AG04450 (cell line): ENCODE measurements at regions not wholly inside any gene's neighbourhood (a gene's known extent, or its start where the extent isn't known, plus 50 kb on each side); places are given as distances from the start of the nearest gene placed in this dataset.

ENCODE experiments used
- CTCF ChIA-PET: fragments of 300-600, 350-600 bp; formaldehyde crosslinking; extraction: SDS; loops from one replicate; lab custom pipeline; 2022; ENCODE audit warnings: antibody characterized with exemption, inconsistent platforms; lab: Charles Lee
- POLR2A ChIA-PET: fragments of 350-600 bp; formaldehyde crosslinking; extraction: SDS; loops from one replicate; lab custom pipeline; 2021; ENCODE audit warnings: antibody characterized with exemption, inconsistent platforms; lab: Yijun Ruan, JAX
- DNase-seq: peaks from one replicate; pipeline ENCODE4 v3.0.0-alpha.2; 2011; ENCODE audit warnings: low read depth, low spot score
- H3K27ac ChIP-seq: one replicate; pipeline ENCODE4 v1.5.1; 2012; ENCODE audit warnings: low read depth, low read length, control low read depth
- H3K27me3 ChIP-seq: one replicate; pipeline ENCODE4 v1.6.0; 2012; ENCODE audit warnings: low read length; ENCODE audit not compliant: control insufficient read depth, insufficient read depth
- H3K4me3 ChIP-seq: 2 replicates; pipeline ENCODE4 v1.5.1; 2011; ENCODE audit warnings: mild to moderate bottlenecking, low read depth, low read length, control low read depth
- H3K9me3 ChIP-seq: 2 replicates; pipeline ENCODE4 v1.5.1; 2012; ENCODE audit warnings: low read length; ENCODE audit not compliant: control insufficient read depth, insufficient read depth
- TF ChIP-seq, protein P1 (sequence below): IDR thresholded peaks from 2 replicates; pipeline ENCODE4 v1.5.1; 2011; ENCODE audit warnings: low read depth, low read length, control low read depth, inconsistent platforms

DNA sequence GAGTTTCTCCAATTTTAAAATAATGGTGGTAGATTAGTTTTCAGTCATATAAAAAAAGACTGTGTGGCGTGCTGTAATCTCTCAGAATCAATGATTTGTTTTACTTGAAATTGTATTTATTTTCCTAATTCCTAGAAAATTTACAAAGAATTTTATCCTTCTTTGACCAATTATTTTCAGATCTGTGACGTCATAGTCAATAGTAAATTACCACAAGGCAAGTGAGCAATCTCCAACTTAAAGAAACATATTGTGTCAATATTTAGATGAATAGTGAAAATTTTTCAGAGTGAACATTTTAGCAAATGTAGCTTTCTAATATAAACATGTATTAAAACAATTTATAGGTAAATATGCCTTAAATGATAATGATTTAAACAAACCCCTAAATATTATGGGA, 829.6 kb downstream of the CDY2B start:
- CTCF ChIA-PET, result no interaction called here
- Histone ChIP-seq H3K4me3 (no peak overlapping the region), H3K27me3 (no peaks in the 10 kb centered on the region), H3K27ac (no peak overlapping the region), H3K9me3 (no peaks in the 10 kb centered on the region)
- POLR2A ChIA-PET, result no interaction called here
- TF ChIP-seq, protein P1, sequence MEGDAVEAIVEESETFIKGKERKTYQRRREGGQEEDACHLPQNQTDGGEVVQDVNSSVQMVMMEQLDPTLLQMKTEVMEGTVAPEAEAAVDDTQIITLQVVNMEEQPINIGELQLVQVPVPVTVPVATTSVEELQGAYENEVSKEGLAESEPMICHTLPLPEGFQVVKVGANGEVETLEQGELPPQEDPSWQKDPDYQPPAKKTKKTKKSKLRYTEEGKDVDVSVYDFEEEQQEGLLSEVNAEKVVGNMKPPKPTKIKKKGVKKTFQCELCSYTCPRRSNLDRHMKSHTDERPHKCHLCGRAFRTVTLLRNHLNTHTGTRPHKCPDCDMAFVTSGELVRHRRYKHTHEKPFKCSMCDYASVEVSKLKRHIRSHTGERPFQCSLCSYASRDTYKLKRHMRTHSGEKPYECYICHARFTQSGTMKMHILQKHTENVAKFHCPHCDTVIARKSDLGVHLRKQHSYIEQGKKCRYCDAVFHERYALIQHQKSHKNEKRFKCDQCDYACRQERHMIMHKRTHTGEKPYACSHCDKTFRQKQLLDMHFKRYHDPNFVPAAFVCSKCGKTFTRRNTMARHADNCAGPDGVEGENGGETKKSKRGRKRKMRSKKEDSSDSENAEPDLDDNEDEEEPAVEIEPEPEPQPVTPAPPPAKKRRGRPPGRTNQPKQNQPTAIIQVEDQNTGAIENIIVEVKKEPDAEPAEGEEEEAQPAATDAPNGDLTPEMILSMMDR, result no peak
- no peak for DNase-seq

DNA sequence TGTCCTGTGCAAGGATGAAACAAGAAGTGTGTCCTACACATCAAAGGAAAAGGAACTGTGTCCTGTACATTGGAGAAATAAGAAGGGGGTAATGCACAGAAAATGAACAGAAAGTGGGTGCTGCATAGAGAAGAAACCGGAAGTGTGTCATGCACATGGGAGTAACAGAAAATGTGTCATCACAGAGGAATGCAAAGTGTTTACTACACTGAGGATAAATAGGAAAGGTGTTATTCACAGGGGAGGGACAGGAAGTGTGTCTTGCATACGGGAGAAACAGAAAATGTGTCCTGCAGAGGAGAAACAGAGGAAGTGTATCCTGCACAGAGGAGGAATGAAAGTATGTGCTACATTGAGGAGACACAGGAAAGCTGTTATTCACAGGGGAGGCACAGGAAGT, 834.9 kb downstream of the CDY2B start:
- H3K27ac ChIP-seq, result no peak overlapping the region
- ChIA-PET CTCF (no interaction called here), POLR2A (no interaction called here)
- H3K4me3 ChIP-seq, result no peak overlapping the region
- no peak for DNase-seq
- H3K27me3 ChIP-seq, result no peaks in the 10 kb centered on the region
- peaks cover 6% of the 10 kb centered on the region for H3K9me3 ChIP-seq
- TF ChIP-seq, protein P1, result no peak

DNA sequence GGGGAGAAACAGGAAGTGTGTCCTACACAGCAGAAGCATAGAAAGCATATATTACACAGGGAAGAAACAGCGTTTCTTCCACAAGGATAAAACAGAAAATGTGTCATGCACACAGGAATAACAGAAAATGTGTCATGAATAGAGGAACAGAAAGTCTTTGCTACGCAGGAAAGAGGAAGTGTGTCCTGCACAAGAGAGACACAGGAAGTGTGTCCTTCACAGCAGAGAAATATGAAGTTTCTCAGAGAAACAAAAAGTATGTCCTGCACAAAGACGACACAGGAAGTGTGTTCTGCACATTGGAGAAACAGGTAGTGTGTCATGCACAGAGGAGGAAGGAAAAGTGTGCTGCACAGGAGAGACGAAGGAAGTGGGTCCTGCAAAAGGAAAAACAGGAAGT, 835.3 kb downstream of the CDY2B start:
- ChIA-PET CTCF (no interaction called here), POLR2A (no interaction called here)
- Histone ChIP-seq H3K27ac (no peak overlapping the region), H3K9me3 (peaks cover 6% of the 10 kb centered on the region), H3K4me3 (no peak overlapping the region), H3K27me3 (no peaks in the 10 kb centered on the region)
- TF ChIP-seq, protein P1, result no peak
- DNase-seq, result no peak

DNA sequence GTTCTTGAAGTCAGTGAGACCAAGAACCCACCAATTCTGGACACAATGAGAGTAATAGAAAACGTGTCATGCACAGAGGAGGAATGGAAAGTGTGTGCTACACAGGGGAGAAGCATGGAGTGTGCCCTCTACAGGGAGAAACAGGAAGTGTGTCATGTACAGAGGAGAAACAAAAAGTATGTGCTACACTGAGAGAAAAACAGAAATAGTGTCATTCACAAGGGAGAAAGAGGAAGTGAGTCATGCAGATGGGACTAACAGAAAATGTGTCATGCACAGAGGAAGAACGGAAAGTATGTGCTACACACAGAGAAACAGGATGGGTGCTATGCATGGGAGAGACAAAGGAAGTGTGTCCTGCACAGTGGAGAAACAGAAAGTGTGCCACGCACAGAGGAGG, 835.7 kb downstream of the CDY2B start:
- no peaks in the 10 kb centered on the region for H3K27me3 ChIP-seq
- POLR2A ChIA-PET, result no interaction called here
- DNase-seq, result no peak
- CTCF ChIA-PET, result no interaction called here
- peaks cover 6% of the 10 kb centered on the region for H3K9me3 ChIP-seq
- TF ChIP-seq, protein P1, result no peak
- no peak overlapping the region for H3K27ac ChIP-seq
- no peak overlapping the region for H3K4me3 ChIP-seq

DNA sequence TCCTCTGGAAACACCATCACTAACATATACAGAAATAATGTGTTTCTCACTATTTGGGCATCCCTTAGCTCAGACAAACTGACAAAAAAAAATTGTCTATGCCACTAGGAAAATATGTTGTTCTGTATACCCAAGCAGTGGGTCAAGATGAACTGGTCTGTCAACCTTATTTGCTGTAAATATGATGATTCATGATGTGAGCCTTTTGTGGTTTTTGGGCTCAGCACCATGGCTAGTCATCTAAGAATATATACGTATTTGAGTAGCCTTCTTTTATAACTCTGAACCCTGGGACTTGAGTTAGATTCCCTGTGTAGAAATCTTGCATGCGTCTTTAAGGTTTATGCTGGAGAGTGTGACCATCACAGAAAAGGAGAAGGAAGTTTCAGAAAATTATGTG, 841.6 kb downstream of the CDY2B start:
- POLR2A ChIA-PET, result no interaction called here
- Histone ChIP-seq H3K27ac (no peak overlapping the region), H3K9me3 (peaks cover 6% of the 10 kb centered on the region), H3K27me3 (no peaks in the 10 kb centered on the region), H3K4me3 (no peak overlapping the region)
- CTCF ChIA-PET, result no interaction called here
- no peak for DNase-seq
- TF ChIP-seq, protein P1, result no peak
